ENCODE measurements at regions not wholly inside any gene's neighbourhood (a gene's known extent, or its start where the extent isn't known, plus 50 kb on each side); places are given as distances from the start of the nearest gene placed in this dataset.

DNA sequence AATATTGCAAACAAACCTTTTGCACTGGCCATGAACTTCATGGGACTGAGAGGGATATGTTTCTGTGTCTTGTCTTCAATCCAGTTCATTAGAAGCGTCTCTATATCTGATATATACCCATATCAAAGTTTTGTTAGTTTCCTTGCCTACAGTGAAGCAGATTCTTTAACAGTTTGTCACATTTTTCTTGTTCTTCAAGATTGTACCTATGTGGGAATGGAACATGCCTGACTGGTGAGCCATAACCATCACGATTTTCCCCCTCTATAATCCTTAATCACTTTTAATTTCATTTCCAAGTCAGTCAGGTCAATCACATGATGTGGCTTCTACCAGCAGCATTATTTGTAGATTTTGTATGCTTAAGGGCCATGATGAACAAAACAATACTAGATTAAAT lies 197.1 kb upstream of the PDE5A start:
- no peak overlapping the region for H3K4me2 ChIP-seq (ENCODE audit: insufficient read depth, low read length)
- H3K9me1 ChIP-seq (replicated peaks; ENCODE audit: control insufficient read depth, extremely low read depth, insufficient read depth, low read length) = no peaks in the 10 kb centered on the region
- CTCF ChIA-PET = no interaction called here
- dilution Hi-C loops (cut with MboI; ENCODE audit: extremely low pct_ligation_motif_present, low sequenced_read_pairs) (no loop called here), intact Hi-C loops (cut with micrococcal nuclease) (no loop called here)
- TF ChIP-seq POLR2A (IDR thresholded peaks at IDR 0.05; ENCODE audit: low read depth, low read length) = no peak
- TF ChIP-seq, protein P1, sequence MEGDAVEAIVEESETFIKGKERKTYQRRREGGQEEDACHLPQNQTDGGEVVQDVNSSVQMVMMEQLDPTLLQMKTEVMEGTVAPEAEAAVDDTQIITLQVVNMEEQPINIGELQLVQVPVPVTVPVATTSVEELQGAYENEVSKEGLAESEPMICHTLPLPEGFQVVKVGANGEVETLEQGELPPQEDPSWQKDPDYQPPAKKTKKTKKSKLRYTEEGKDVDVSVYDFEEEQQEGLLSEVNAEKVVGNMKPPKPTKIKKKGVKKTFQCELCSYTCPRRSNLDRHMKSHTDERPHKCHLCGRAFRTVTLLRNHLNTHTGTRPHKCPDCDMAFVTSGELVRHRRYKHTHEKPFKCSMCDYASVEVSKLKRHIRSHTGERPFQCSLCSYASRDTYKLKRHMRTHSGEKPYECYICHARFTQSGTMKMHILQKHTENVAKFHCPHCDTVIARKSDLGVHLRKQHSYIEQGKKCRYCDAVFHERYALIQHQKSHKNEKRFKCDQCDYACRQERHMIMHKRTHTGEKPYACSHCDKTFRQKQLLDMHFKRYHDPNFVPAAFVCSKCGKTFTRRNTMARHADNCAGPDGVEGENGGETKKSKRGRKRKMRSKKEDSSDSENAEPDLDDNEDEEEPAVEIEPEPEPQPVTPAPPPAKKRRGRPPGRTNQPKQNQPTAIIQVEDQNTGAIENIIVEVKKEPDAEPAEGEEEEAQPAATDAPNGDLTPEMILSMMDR (IDR thresholded peaks at IDR 0.05; ENCODE audit: extremely low read depth in 1 of 2, insufficient read depth in 1 of 2, low read depth in 1 of 2, low read length in 2 of 2) = no peak
- TF ChIP-seq POLR2AphosphoS5 (IDR thresholded peaks at IDR 0.05; ENCODE audit: insufficient read depth, low read depth, low read length) = no peak
- no peak for TF ChIP-seq JUN (IDR thresholded peaks at IDR 0.05; ENCODE audit: borderline replicate concordance, insufficient read depth, insufficient read length, low read depth)
- TF ChIP-seq, protein P2, sequence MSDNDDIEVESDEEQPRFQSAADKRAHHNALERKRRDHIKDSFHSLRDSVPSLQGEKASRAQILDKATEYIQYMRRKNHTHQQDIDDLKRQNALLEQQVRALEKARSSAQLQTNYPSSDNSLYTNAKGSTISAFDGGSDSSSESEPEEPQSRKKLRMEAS (IDR thresholded peaks at IDR 0.05; ENCODE audit: insufficient read depth, insufficient read length) = no peak
- no peak for TF ChIP-seq EZH2 (IDR thresholded peaks at IDR 0.05; ENCODE audit: borderline replicate concordance, low read depth, low read length, severe bottlenecking)
- H3K27ac ChIP-seq (ENCODE audit: insufficient read depth, low read depth, low read length) = no peak overlapping the region
- no TSS peak for BruUV-seq (replicated peaks)
- no peak for FAIRE-seq
- POLR2A ChIA-PET = no interaction called here
- no peak for DNase-seq (ENCODE audit: low read depth, low spot score)
- H2AFZ ChIP-seq (ENCODE audit: low read depth, low read length) = no peak overlapping the region
- H3K27me3 ChIP-seq (ENCODE audit: control insufficient read depth in 2 of 2, insufficient read depth in 2 of 2, low read length in 2 of 2) = no peaks in the 10 kb centered on the region
- H3K79me2 ChIP-seq (ENCODE audit: control insufficient read depth, insufficient read depth, low read length) = no peaks in the 10 kb centered on the region
- no peak overlapping the region for H3K9ac ChIP-seq (replicated peaks; ENCODE audit: extremely low read depth, insufficient read depth, low read length)
- H3K4me1 ChIP-seq (ENCODE audit: control insufficient read depth, extremely low read depth, insufficient read depth, low read length) = no peaks in the 10 kb centered on the region
- no peaks in the 10 kb centered on the region for H3K36me3 ChIP-seq (ENCODE audit: control insufficient read depth in 2 of 2, extremely low read depth in 1 of 2, insufficient read depth in 2 of 2, low read length in 2 of 2)
- H3K4me3 ChIP-seq (replicated peaks in 1 of 3; ENCODE audit: insufficient read depth in 1 of 3, low read depth in 1 of 3, low read length in 3 of 3) = no peak overlapping the region
- H3K9me3 ChIP-seq (replicated peaks; ENCODE audit: control insufficient read depth, insufficient read depth, low read length) = no peaks in the 10 kb centered on the region
- H4K20me1 ChIP-seq (replicated peaks; ENCODE audit: control insufficient read depth, extremely low read depth, insufficient read depth, low read length) = no peaks in the 10 kb centered on the region

GRCh38 chr4:119823891-119824290 lies 195.3 kb upstream of the PDE5A start:
- Histone ChIP-seq H3K9me3 (replicated peaks; ENCODE audit: control insufficient read depth, insufficient read depth, low read length) (no peaks in the 10 kb centered on the region), H3K9me1 (replicated peaks; ENCODE audit: control insufficient read depth, extremely low read depth, insufficient read depth, low read length) (no peaks in the 10 kb centered on the region), H3K4me1 (ENCODE audit: control insufficient read depth, extremely low read depth, insufficient read depth, low read length) (no peaks in the 10 kb centered on the region), H3K27me3 (ENCODE audit: control insufficient read depth in 2 of 2, insufficient read depth in 2 of 2, low read length in 2 of 2) (no peaks in the 10 kb centered on the region), H3K79me2 (ENCODE audit: control insufficient read depth, insufficient read depth, low read length) (no peaks in the 10 kb centered on the region), H2AFZ (ENCODE audit: low read depth, low read length) (no peak overlapping the region), H3K9ac (replicated peaks; ENCODE audit: extremely low read depth, insufficient read depth, low read length) (no peak overlapping the region), H3K36me3 (ENCODE audit: control insufficient read depth in 2 of 2, extremely low read depth in 1 of 2, insufficient read depth in 2 of 2, low read length in 2 of 2) (no peaks in the 10 kb centered on the region), H3K27ac (ENCODE audit: insufficient read depth, low read depth, low read length) (no peak overlapping the region), H4K20me1 (replicated peaks; ENCODE audit: control insufficient read depth, extremely low read depth, insufficient read depth, low read length) (no peaks in the 10 kb centered on the region), H3K4me3 (replicated peaks in 1 of 3; ENCODE audit: insufficient read depth in 1 of 3, low read depth in 1 of 3, low read length in 3 of 3) (no peak overlapping the region), H3K4me2 (ENCODE audit: insufficient read depth, low read length) (no peak overlapping the region)
- FAIRE-seq (no peak), DNase-seq (ENCODE audit: low read depth, low spot score) (no peak)
- dilution Hi-C loops (cut with MboI; ENCODE audit: extremely low pct_ligation_motif_present, low sequenced_read_pairs) (no loop called here), intact Hi-C loops (cut with micrococcal nuclease) (no loop called here)
- no peak for TF ChIP-seq JUN (IDR thresholded peaks at IDR 0.05; ENCODE audit: borderline replicate concordance, insufficient read depth, insufficient read length, low read depth)
- TF ChIP-seq MYC (IDR thresholded peaks at IDR 0.05; ENCODE audit: low read depth, low read length) = no peak
- no peak for TF ChIP-seq GATA2 (IDR thresholded peaks at IDR 0.05; ENCODE audit: insufficient read depth, insufficient read length, low read depth, low read length)
- TF ChIP-seq, protein P2 (IDR thresholded peaks at IDR 0.05; ENCODE audit: insufficient read depth, insufficient read length) = no peak
- TF ChIP-seq FOS (IDR thresholded peaks at IDR 0.05; ENCODE audit: borderline replicate concordance, insufficient read depth, low read length) = no peak
- TF ChIP-seq EZH2 (IDR thresholded peaks at IDR 0.05; ENCODE audit: borderline replicate concordance, low read depth, low read length, severe bottlenecking) = no peak
- TF ChIP-seq, protein P1 (IDR thresholded peaks at IDR 0.05; ENCODE audit: extremely low read depth in 1 of 2, insufficient read depth in 1 of 2, low read depth in 1 of 2, low read length in 2 of 2) = no peak
- no peak for TF ChIP-seq POLR2A (IDR thresholded peaks at IDR 0.05; ENCODE audit: low read depth, low read length)
- no peak for TF ChIP-seq POLR2AphosphoS5 (IDR thresholded peaks at IDR 0.05; ENCODE audit: insufficient read depth, low read depth, low read length)
- BruUV-seq (replicated peaks) = no TSS peak
- POLR2A ChIA-PET = interaction anchor here (0.7 kb wide), 1 partner anchor 1563 kb away, joined by 4 read pairs; no protein-coding TSS in a partner anchor
- CTCF ChIA-PET = interaction anchor here (0.6 kb wide), 1 partner anchor 38 kb away, joined by 3 read pairs; no protein-coding TSS in a partner anchor
